ENCODE measurements at regions not wholly inside any gene's neighbourhood (a gene's known extent, or its start where the extent isn't known, plus 50 kb on each side); places are given as distances from the start of the nearest gene placed in this dataset.

GRCh38 chr12:28866296-28866695, 282.8 kb upstream of the FAR2 start:
- H3K9me3 Mint-ChIP-seq (ENCODE audit: unreplicated experiment): no peaks in the 10 kb centered on the region
- Histone ChIP-seq H3K27me3 (replicated peaks; ENCODE audit: control insufficient read depth, insufficient read depth, low read length) (no peaks in the 10 kb centered on the region), H3K4me1 (no peaks in the 10 kb centered on the region), H3K36me3 (ENCODE audit: control insufficient read depth, insufficient read depth, low read length) (no peaks in the 10 kb centered on the region), H3K9me3 (no peaks in the 10 kb centered on the region), H3K4me3 (ENCODE audit: low read depth, low read length) (no peak overlapping the region)
- POLR2A ChIA-PET: no interaction called here
- H3K27ac Mint-ChIP-seq (ENCODE audit: unreplicated experiment): no peak overlapping the region
- BruUV-seq (replicated peaks): no TSS peak
- TF ChIP-seq CTCF (IDR thresholded peaks at IDR 0.05; ENCODE audit: insufficient read depth in 1 of 2, low read depth in 1 of 2, low read length in 1 of 2, severe bottlenecking in 1 of 2, unreplicated experiment in 1 of 2): no peak
- H3K4me1 Mint-ChIP-seq (ENCODE audit: low read depth, unreplicated experiment): no peaks in the 10 kb centered on the region
- CTCF ChIA-PET: no interaction called here
- DNase-seq: no peak
- intact Hi-C loops (cut with micrococcal nuclease; ENCODE audit: unreplicated experiment): no loop called here
- peaks cover 17% of the 10 kb centered on the region for H3K27me3 Mint-ChIP-seq (ENCODE audit: insufficient read depth, unreplicated experiment)
- H3K4me3 Mint-ChIP-seq (ENCODE audit: unreplicated experiment): no peak overlapping the region
- H3K36me3 Mint-ChIP-seq (ENCODE audit: insufficient read depth, unreplicated experiment): no peaks in the 10 kb centered on the region

GRCh38 chr12:28866715-28867503, 282.2 kb upstream of the FAR2 start:
- H3K9me3 Mint-ChIP-seq (ENCODE audit: unreplicated experiment): no peaks in the 10 kb centered on the region
- no peaks in the 10 kb centered on the region for H3K4me1 ChIP-seq
- no peaks in the 10 kb centered on the region for H3K4me1 Mint-ChIP-seq (ENCODE audit: low read depth, unreplicated experiment)
- H3K27me3 Mint-ChIP-seq (ENCODE audit: insufficient read depth, unreplicated experiment): peaks cover 17% of the 10 kb centered on the region
- TF ChIP-seq CTCF (IDR thresholded peaks at IDR 0.05; ENCODE audit: insufficient read depth in 1 of 2, low read depth in 1 of 2, low read length in 1 of 2, severe bottlenecking in 1 of 2, unreplicated experiment in 1 of 2): no peak
- H3K27ac Mint-ChIP-seq (ENCODE audit: unreplicated experiment): no peak overlapping the region
- no peaks in the 10 kb centered on the region for H3K36me3 Mint-ChIP-seq (ENCODE audit: insufficient read depth, unreplicated experiment)
- H3K9me3 ChIP-seq: no peaks in the 10 kb centered on the region
- no TSS peak for BruUV-seq (replicated peaks)
- H3K4me3 Mint-ChIP-seq (ENCODE audit: unreplicated experiment): no peak overlapping the region
- ChIA-PET POLR2A (no interaction called here), CTCF (no interaction called here)
- H3K4me3 ChIP-seq (ENCODE audit: low read depth, low read length): no peak overlapping the region
- no peaks in the 10 kb centered on the region for H3K27me3 ChIP-seq (replicated peaks; ENCODE audit: control insufficient read depth, insufficient read depth, low read length)
- no peaks in the 10 kb centered on the region for H3K36me3 ChIP-seq (ENCODE audit: control insufficient read depth, insufficient read depth, low read length)
- intact Hi-C loops (cut with micrococcal nuclease; ENCODE audit: unreplicated experiment): no loop called here
- DNase-seq: no peak

GRCh38 chr12:28868414-28868813, 280.7 kb upstream of the FAR2 start:
- intact Hi-C loops (cut with micrococcal nuclease; ENCODE audit: unreplicated experiment): no loop called here
- CTCF ChIA-PET: no interaction called here
- H3K27me3 ChIP-seq (replicated peaks; ENCODE audit: control insufficient read depth, insufficient read depth, low read length): no peaks in the 10 kb centered on the region
- no TSS peak for BruUV-seq (replicated peaks)
- no peak overlapping the region for H3K4me3 ChIP-seq (ENCODE audit: low read depth, low read length)
- no peaks in the 10 kb centered on the region for H3K36me3 ChIP-seq (ENCODE audit: control insufficient read depth, insufficient read depth, low read length)
- POLR2A ChIA-PET: no interaction called here
- Mint-ChIP-seq H3K27me3 (ENCODE audit: insufficient read depth, unreplicated experiment) (peaks cover 14% of the 10 kb centered on the region), H3K4me3 (ENCODE audit: unreplicated experiment) (no peak overlapping the region), H3K36me3 (ENCODE audit: insufficient read depth, unreplicated experiment) (no peaks in the 10 kb centered on the region), H3K4me1 (ENCODE audit: low read depth, unreplicated experiment) (no peaks in the 10 kb centered on the region), H3K27ac (ENCODE audit: unreplicated experiment) (no peak overlapping the region), H3K9me3 (ENCODE audit: unreplicated experiment) (no peaks in the 10 kb centered on the region)
- no peaks in the 10 kb centered on the region for H3K9me3 ChIP-seq
- no peaks in the 10 kb centered on the region for H3K4me1 ChIP-seq
- DNase-seq: no peak
- TF ChIP-seq CTCF (IDR thresholded peaks at IDR 0.05; ENCODE audit: insufficient read depth in 1 of 2, low read depth in 1 of 2, low read length in 1 of 2, severe bottlenecking in 1 of 2, unreplicated experiment in 1 of 2): no peak
